WERI-Rb-1 (cell line): ENCODE measurements at regions not wholly inside any gene's neighbourhood (a gene's known extent, or its start where the extent isn't known, plus 50 kb on each side); places are given as distances from the start of the nearest gene placed in this dataset.

Experiments
- DNase-seq: peaks from one replicate; pipeline ENCODE4 v3.0.0-alpha.2; 2020
- H3K27ac ChIP-seq: fragments of 250-450 bp; sonication (Bioruptor Pico); 2 replicates; pipeline ENCODE4 v1.5.1; 2020; ENCODE audit warnings: mild to moderate bottlenecking, moderate library complexity
- H3K27me3 ChIP-seq: fragments of 250-450 bp; sonication (Bioruptor Pico); 2 replicates; pipeline ENCODE4 v1.5.1; 2021; ENCODE audit warnings: mild to moderate bottlenecking, low read depth, moderate library complexity; ENCODE audit not compliant: insufficient read depth, severe bottlenecking
- H3K36me3 ChIP-seq: fragments of 250-450 bp; sonication (Bioruptor Pico); 2 replicates; pipeline ENCODE4 v1.5.1; 2020; ENCODE audit warnings: mild to moderate bottlenecking, moderate library complexity
- H3K4me3 ChIP-seq: 2 replicates; pipeline ENCODE4 v1.5.1; 2011; ENCODE audit warnings: low read depth, mild to moderate bottlenecking, control low read depth, low read length
- H3K9me3 ChIP-seq: fragments of 250-450 bp; sonication (Bioruptor Pico); 2 replicates; pipeline ENCODE4 v1.5.1; 2021; ENCODE audit warnings: mild to moderate bottlenecking, moderate library complexity; ENCODE audit not compliant: severe bottlenecking
- TF ChIP-seq, protein P1 (sequence below): IDR thresholded peaks from 2 replicates; pipeline ENCODE4 v1.5.1; 2011; ENCODE audit warnings: low read depth, mild to moderate bottlenecking, control low read depth, inconsistent platforms, low read length

DNA sequence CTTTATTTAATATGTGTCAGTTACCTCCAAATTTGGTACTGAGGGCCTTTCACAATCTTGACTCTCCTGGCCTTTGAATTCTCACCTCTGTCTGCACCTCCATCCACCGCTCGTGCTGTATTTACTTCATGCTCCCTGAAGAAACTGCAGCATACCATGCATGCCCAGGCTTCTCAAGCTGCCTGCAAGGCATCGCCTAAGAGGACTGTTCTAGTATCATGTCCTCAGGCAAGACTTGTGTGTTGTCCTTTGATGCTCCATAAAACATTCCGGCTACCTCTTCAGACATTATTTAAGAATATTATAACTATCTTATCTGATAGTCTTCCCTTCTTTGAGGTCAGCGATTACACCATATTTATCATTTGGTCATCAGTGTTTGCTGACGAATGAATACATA, 682.5 kb downstream of the NR2F2 start:
- no peak for DNase-seq
- Histone ChIP-seq H3K9me3 (no peaks in the 10 kb centered on the region), H3K36me3 (no peaks in the 10 kb centered on the region), H3K27ac (no peak overlapping the region), H3K4me3 (no peak overlapping the region), H3K27me3 (peaks cover 24% of the 10 kb centered on the region)
- TF ChIP-seq, protein P1, sequence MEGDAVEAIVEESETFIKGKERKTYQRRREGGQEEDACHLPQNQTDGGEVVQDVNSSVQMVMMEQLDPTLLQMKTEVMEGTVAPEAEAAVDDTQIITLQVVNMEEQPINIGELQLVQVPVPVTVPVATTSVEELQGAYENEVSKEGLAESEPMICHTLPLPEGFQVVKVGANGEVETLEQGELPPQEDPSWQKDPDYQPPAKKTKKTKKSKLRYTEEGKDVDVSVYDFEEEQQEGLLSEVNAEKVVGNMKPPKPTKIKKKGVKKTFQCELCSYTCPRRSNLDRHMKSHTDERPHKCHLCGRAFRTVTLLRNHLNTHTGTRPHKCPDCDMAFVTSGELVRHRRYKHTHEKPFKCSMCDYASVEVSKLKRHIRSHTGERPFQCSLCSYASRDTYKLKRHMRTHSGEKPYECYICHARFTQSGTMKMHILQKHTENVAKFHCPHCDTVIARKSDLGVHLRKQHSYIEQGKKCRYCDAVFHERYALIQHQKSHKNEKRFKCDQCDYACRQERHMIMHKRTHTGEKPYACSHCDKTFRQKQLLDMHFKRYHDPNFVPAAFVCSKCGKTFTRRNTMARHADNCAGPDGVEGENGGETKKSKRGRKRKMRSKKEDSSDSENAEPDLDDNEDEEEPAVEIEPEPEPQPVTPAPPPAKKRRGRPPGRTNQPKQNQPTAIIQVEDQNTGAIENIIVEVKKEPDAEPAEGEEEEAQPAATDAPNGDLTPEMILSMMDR, result no peak

GRCh38 chr15:97013491-97013890, 683.0 kb downstream of the NR2F2 start:
- Histone ChIP-seq H3K27me3 (peaks cover 19% of the 10 kb centered on the region), H3K27ac (no peak overlapping the region), H3K9me3 (no peaks in the 10 kb centered on the region), H3K4me3 (no peak overlapping the region), H3K36me3 (no peaks in the 10 kb centered on the region)
- TF ChIP-seq, protein P1, result no peak
- no peak for DNase-seq

GRCh38 chr15:97014001-97014400, 683.5 kb downstream of the NR2F2 start:
- Histone ChIP-seq H3K27me3 (peaks cover 15% of the 10 kb centered on the region), H3K27ac (no peak overlapping the region), H3K9me3 (no peaks in the 10 kb centered on the region), H3K36me3 (no peaks in the 10 kb centered on the region), H3K4me3 (no peak overlapping the region)
- TF ChIP-seq, protein P1, result no peak
- DNase-seq, result no peak

- peaks cover 27% of the 10 kb centered on the region for H3K27me3 ChIP-seq
- no peaks in the 10 kb centered on the region for H3K36me3 ChIP-seq
- H3K4me3 ChIP-seq, result no peak overlapping the region
- no peak for DNase-seq
- TF ChIP-seq, protein P1, result no peak
- no peaks in the 10 kb centered on the region for H3K9me3 ChIP-seq
- H3K27ac ChIP-seq, result no peak overlapping the region
Observed at GRCh38 chr15:97023488-97023844, 693.0 kb downstream of the NR2F2 start.

DNA sequence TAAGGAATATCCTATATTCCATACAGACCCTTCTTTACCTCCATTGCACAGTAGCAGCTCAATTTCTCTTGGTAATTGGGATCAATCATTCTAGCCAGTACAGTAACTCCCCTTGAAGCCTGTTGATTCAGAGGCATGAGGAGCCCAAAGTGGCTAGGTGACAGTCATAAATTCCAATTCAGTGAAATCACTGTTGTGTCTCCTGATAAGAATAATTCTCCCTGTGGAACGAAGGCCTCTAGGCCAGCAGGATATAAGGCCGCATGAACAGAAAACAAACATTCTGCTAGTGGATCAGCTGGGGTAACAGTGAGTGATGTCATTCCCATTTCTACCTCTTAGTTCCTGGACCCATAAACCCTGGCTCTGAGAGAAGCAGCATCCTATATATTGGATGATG, 696.3 kb downstream of the NR2F2 start:
- Histone ChIP-seq H3K4me3 (no peak overlapping the region), H3K9me3 (no peaks in the 10 kb centered on the region), H3K27me3 (peaks cover 23% of the 10 kb centered on the region), H3K36me3 (no peaks in the 10 kb centered on the region), H3K27ac (no peak overlapping the region)
- no peak for DNase-seq
- TF ChIP-seq, protein P1, result no peak

DNA sequence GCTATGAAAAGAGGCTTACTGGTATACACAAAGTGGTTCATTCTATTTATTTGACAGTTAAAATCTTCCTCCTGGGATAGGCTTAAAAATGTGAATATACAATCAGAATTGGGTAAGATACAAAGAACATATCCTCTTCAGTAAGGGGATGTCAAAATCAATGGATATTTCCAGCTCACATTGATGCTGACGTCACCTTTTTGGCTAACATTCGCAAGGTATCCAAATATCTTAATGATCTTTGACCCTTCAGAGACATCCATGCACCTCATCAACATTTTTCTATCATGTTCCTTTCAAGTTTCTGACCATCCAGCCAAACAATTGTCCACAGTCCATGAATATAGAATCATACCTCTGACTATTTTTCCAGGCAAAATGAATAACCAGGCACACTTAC, 697.3 kb downstream of the NR2F2 start:
- TF ChIP-seq, protein P1, result no peak
- no peak overlapping the region for H3K27ac ChIP-seq
- no peak overlapping the region for H3K4me3 ChIP-seq
- no peaks in the 10 kb centered on the region for H3K9me3 ChIP-seq
- peaks cover 23% of the 10 kb centered on the region for H3K27me3 ChIP-seq
- no peak for DNase-seq
- no peaks in the 10 kb centered on the region for H3K36me3 ChIP-seq
